DMS53 treated with DMSO at 0.1 percent for 48 hours (cell line): ENCODE measurements at regions not wholly inside any gene's neighbourhood (a gene's known extent, or its start where the extent isn't known, plus 50 kb on each side); places are given as distances from the start of the nearest gene placed in this dataset.

Source experiments
- DNase-seq: peaks from one replicate; lab custom pipeline; 2025; ENCODE audit not compliant: unreplicated experiment; lab: John Stamatoyannopoulos, UW

DNA sequence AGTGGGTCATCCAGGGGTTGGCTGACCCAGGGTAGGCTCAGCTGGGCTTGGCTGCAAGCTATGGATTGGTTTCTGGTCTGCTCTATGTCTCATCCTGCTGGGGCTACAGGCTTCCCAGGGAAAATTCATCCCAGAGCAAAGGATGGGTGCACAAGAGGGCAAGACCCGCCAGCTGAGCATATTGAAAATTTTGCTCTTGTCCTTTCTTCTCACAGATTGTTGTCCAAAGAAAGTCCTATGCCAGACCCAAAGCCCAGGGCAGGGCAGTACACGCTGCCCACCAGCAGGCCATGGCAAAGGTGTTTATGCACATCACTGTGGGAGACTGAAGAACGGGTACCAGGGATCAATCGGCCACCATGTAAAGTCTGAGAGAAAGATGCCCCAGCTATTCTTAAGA is 95.3 kb upstream of the PARP11 start:
- no peak for DNase-seq

DNA sequence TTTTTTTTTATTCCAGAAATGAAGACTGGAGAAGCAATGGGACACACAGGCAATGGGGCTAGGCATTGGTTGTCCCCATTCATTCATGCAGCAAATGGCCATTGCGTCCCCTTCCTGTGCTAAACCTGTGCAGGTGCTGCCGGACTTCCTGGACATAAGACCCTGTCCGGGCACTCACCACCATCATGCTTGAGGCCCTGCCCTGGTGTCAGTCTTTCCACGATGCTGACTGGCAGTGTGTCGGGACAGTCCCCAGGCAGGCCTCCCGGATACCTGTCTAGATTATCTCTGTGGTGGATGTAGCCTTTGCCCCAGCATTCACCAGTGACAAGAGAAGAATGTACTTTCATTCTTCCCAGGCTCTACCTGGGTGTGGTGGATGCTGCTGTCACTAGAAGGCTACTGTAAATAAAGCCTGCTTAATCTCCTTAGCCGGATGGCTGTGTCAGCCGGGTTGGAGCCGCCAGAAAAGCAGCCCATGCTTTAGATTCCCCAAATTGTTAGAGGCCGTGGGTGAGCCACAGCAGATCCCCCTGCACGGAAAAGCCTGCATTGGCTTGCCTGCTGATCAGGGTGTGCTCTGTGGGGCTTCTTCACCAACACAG is 94.5 kb upstream of the PARP11 start:
- no peak for DNase-seq

DNA sequence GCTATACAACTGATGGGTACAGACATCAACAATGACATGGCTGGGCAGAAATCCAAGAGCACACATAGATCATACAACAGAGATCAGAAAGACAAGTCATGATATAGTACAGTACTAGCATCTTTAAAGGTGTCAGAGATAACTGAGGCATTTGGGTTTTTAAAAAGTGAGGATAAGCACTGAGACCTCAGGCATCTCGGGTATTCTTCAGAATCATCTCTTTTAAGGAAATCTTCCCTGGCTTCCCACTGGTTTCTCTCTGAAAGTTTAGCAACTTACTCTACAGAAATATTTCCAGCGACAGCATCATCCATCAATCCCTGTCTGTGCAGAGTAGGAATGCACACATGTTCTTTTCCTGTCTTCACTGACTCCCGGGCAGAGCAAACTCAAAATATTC is 93.2 kb upstream of the PARP11 start:
- DNase-seq, result no peak

DNA sequence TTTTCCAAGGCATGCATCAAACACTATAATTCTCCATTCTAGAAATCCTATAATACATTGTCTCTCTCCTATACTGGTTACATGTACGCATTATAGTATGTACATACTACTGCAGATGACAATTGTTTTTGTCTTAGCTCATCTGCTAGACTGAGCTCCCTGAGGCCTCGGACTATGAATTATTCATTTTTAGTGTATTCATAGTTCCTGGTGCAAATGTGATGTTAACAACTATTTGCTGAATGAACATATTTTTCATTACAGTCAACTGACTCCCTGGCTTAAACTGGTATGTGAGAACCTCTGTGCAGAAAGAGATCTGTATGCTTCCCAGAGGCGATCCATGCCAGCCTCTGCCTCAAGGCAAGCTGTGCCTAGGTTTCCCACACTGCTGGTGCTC is 91.8 kb upstream of the PARP11 start:
- no peak for DNase-seq

DNA sequence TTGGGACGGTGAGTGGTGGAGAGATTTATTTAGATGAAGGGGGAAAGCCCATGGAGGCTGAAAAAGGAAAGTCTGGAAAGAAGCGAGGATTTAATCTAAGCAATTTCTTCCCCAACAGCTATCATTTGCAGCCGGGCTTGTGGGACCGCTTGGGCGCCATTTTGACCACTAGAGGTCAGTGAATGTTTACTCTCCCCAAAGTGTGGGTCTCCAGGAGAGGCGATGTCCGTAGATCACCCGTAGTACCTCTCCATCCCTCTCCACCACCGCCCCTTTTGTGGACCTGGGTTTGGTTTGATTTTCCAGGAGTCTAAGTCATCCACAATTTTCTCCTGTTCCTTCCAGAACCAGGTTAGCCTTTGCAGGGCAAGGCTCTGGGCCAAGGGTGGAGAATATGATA is 91.2 kb upstream of the PARP11 start:
- DNase-seq, result no peak

DNA sequence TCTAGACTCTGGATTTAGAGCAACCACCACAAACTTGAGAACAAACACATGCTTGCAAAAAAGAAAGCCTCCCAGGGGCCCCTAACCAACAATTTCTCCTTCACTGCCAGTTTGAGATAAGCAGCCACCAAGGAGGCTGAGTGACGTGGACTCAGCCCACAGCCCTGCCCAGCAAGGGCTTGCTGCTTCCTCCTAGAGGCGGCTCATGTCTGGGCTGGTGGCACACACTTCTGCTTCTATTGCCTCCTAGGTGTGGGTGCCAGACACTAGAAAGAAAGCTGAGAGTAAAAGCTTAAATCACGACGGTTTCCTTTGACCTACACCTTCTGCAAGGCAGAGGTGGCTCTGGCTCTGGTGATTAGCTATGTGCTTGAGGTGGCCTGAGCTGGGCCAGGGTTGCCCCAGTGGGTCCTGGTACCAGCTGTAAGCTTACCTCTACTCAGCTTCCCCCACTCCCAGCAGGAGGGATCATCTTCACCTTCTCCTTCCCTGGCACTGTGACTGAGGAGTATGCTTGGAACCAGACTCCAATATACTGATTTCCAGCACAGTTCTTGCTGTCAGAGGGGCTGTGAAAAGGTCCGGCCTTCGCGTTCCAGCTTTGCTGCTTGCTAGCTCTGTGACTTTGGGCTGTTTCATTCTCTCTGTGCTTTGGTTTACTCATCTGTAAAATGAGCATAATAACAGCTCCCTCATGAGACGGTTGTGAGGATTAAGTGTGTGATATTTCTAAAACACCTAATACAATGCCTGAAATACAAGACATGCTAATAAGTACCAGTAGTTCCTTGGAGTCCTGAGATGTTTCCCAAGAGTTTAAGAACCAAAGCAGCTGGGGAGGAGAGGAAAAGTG is 89.7 kb upstream of the PARP11 start:
- DNase-seq, result no peak

DNA sequence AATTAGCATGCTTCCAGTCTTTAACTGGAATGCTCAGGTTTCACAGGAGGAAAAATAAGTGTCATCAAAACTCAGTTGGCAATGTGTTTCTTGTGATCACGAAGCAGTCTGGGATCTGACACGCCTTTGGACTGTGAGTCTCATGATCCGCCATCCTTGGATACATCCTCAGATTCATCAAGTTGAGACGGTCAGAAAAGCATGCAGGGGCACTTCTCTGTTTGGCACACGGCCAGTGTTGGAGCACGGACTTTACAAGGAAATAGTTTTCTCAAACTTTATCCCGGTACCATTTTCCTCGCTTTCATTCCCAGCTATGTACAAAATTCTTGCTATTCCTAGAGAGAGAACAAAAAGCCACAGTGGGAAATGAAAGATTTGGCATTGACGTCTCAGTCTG is 88.4 kb upstream of the PARP11 start:
- DNase-seq, result no peak

DNA sequence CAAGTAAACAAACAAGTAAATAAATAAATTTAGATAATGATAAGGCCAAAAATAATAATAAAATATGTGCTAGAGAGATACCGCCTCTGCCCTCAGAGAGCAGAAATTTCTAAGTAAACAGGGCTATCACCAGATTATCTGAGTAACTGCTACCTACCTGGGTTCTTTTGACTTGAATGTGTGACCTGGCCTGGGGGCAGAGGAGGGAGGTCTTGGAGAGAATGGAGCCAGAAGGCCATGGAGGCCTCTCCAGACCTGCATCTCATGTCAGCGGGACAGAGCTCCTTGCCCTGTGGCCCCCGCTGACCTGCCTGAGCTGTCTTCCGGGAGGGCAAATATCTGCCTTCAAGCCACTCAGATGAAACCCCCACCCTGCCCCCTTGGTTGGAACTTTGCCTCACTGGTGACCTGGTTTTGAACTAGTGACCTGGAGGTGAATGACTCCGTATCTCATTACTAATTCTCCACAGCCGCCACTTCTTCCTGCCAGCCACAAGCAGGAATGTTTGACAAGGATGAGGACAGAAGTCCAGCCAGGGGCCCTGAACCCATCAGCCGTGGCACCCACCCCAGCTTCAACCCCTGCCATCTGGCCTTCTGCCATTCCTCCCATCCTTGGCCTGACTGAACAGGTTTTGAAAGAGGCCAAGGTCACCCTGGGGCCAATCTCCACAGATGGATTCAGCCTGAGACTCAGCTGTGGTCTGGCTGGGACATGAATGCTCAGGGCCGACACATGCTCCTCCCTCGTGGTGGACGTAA is 86.8 kb upstream of the PARP11 start:
- no peak for DNase-seq

DNA sequence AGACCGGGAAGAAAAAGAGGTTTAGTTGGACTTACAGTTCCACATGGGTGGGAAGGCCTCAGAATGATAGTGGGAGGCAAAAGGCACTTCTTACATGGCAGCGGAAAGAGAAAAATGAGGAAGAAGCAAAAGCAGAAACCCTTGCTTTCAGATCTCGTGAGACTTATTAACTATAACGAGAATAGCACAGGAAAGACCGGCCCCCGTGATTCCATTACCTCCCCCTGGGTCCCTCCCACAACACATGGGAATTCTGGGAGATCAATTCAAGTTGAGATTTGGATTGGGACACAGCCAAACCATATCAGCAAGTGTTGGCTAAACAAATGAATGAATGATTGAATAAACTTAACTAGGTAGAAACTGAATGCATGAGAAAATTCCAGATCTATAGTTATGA is 85.3 kb upstream of the PARP11 start:
- DNase-seq, result no peak

DNA sequence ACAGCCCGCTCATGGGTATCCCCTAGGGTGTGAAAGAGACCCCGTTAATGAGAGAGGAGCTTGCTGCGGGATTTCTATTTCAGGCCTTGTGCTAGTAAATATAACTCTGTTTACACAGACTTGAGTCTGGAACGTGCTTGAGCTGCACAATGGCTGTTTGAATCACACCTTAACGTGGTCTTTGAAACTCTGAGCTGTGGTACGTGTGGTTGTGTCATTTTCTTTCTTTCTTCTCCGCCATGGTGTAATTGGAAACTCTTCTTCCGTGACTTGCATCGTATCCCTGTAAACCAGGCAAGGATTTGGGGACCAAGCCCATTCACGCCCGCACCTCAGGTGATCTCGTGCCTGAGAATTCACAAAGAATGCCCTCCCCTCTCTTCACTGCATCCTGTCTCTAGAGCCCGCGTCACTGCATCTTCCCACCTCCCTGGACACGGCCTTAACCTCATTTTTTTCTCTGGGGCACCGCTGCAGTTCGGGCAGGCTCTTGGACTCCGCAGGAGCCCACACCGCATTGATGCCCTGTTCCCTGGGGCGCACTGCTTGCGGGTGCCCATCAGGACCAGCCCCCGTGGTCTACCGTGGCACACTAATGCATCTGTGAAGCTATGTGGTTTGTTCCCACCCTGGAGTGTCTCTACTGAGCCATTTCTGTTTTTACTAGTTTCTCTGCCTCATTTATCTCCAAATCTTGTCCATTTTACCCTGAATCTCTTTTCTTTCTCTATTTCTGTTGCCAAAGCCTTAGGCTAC is 78.4 kb upstream of the PARP11 start:
- DNase-seq, result peak; percentile 72

DNA sequence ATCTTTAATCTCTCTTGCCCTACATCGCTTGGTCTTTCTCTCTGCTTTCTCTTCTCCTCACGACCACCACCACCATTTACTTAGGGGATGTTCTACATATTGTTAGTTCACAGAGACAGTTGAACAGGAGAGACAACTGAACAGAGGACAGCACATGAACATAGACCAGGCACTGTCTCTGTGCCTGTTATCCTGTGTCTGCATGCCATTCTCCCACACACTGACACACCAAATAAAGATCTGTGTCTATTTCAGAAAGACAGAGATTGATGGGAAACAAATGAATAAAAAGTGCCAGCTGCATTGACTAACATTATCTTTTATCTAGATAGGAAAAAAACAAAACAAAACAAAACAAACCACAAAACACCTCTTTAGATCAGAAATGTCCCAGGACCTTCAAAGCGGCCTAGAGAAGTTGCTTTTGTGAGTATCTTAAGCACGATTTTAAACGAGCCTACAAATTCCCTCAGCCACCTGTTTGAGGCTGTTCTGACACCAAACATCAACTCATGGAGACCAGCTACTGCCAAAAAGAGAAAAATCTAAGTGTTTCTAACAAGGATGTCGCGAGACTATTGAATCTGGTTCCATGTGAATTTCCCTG is 77.6 kb upstream of the PARP11 start:
- no peak for DNase-seq

DNA sequence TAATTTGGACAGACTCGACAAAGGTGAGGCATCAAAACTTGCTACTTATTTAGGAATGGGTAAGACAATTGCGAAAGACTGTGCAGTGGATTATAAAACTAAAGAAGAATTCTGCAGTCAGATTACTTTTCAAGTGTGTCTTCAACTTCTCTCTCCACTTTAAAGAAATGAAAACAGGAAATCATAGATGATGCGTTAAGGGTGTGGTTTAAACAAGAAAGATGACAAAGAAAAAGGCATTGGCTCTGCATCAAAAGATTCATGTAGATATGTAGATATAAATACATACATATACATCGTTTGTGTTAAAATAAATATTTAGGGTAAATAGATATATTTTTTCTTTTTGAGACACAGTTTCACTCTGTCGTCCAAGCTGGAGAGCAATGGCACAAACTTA is 74.6 kb upstream of the PARP11 start:
- no peak for DNase-seq

DNA sequence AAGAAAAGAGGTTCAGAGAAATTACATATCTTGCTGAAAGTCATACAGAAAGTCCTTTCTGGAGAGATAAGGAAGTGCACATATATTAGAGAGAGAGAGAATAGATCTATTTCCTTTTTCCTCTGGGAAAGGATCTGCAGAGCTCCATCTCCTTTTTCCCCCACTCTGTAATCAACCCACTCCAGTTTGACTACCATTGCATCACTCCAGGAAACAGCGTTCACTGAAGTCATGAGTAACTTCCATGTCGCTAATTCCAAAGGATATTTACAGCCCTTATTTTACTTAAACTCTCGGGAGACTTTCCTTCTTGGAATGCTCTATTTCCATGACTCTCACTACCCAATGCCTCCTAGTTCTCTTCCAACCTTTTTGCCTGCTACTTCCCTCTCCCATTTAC is 72.5 kb upstream of the PARP11 start:
- no peak for DNase-seq

DNA sequence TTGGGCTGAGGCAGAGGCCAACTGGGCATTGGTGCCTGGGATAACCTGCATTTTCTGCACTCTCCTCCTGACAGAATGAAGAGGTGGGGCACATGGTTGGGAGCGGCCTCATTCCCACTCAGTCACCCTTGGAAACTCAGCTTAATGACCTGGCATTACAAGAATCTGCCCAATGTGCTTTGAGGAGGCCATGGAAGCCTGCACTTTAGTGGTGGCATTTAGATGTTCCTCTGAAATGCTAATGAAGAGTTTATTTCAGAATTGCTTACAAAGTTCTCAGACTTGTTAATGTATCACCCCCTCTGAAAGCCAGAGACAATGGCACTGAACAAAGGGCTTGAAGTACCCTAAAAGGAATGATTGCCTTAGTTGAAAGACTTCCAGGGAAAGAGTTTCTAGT is 71.4 kb upstream of the PARP11 start:
- no peak for DNase-seq

DNA sequence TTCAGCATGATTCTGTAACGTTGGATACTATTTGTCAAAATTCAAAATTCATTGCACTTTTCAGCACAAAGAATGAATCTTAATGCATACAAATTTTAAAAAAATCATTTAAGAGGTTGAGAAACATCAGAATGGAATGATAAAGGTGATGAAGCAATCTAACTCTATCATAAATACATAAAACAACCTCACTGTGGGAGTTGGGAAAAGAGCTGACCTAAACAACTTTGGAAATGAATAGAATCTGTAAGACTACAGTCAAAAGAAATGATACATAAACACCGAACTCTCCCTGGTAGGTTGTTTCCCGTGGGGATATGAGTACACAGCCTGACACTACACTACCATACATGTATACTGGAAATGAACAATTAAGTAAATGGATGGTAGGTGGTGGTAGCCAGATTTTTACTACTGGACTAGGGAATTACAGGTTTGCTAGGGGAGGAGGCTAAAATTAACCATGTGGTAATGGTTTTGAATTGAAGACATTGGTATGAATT is 64.9 kb upstream of the PARP11 start:
- no peak for DNase-seq

DNA sequence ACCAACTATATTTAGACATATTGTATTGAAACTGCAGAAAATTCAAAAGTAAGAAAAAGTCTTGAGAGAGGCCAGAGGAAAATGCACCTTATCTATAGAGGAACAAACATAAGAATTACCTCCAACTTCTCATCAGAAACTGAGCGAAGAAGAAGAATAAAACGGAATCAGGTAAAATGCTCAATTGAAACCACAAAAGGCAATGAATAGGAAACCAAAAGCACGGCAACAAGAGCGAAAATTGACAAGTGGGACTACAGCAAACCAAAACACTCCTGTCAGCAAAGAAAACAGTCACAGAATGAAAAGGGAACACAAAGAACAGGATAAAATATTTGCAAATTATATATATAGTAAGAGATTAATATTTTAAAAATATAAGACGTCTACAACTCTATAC is 61.9 kb upstream of the PARP11 start:
- no peak for DNase-seq

DNA sequence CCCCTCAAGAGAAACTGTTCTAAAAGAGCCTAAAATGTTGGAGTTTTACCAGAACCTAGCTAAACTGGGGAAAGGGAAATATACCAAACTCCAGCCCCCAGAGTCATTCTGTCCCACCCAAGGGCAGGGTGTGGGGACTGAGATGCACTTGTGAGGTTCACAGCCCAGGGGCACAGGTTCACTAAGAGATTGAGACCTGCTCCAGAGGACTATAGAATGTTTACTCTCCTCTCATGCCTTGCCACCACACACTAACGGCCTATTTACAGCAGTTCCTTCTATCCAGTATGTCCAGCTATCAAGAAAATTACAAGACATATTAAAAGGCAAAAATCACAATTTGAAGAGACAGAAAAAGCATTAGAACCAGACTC is 60.6 kb upstream of the PARP11 start:
- DNase-seq, result no peak

DNA sequence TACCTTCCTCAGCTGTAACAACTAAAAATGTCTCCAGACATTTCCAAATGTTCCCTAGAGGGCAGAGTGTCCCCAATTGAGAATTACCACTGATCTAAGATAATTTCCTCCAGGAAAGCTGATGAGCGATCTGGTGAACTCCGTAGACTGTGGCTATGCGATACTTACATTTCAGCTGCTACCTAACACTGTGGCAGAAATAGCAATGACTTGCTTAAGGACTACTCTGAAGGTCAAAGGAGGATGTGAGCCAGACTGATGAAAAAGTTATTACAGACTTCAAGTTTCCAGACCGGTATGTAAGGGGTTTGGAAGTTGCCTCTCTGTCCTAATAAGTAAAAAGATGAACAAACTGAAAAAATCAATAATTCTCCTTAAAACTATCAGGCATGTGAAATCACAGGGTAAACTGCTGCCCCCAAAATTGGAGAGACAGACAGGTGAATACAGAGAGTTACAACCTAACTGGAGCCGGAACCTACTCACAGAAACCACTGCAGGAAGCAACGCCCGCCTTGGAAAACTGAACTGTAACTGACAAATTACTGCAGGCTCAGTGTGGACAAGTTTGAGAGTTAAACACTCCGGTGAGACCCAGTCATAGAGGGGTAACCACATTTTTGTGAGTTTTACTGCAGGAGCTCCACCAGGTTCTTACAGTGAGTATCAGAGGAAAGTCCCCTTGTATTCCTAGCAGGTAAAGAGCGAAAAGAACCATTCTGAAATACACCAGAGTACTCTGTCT is 60.0 kb upstream of the PARP11 start:
- no peak for DNase-seq

DNA sequence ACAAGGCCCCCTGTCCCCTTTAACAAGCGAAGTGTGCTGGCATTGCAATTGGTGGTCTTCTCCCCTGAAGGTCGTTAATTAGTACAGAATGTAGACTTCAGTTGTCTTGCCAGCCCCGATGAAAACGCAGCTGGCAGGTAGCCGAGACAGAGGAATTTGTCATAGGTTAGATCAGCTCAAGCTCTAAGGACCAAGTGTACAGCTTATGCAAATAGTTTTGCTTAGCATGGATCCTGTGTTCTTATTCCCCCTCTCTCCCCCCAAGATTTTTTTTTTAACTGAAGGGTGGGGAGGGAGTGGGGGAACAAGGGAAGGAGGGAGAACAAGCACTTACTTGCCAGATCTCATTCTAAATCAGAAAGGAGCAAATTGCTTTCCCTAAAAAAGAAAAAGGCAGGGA is 58.6 kb upstream of the PARP11 start:
- DNase-seq, result no peak

DNA sequence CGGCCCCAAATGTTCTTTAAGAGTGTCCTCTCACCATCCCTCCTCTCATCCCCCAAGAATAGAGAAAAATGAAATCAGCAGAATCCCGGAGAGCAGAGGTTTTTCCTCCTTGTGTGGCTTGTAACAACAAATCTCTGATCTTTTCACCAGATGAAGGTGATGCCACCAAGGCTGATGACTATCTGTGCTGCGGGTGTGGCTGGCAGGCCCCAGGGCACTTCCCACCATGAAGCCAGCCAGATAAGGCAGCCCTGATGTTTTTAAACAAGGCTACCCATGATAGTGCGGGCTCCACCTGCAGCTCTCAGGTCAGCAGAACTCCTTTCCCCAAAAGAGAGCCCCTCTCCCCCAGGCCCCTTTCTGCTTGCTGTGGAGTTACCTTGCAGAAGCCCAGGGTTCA is 58.0 kb upstream of the PARP11 start:
- DNase-seq, result no peak
